AG09319 (cell line): ENCODE measurements at regions not wholly inside any gene's neighbourhood (a gene's known extent, or its start where the extent isn't known, plus 50 kb on each side); places are given as distances from the start of the nearest gene placed in this dataset.

Experiments used
- DNase-seq: peaks from one replicate; pipeline ENCODE4 v3.0.0-alpha.2; 2010; ENCODE audit warnings: low read depth; ENCODE audit errors: extremely low read depth
- CTCF ChIP-seq: IDR thresholded peaks from 2 replicates; pipeline ENCODE4 v1.5.1; 2011; ENCODE audit warnings: low read depth, mild to moderate bottlenecking, inconsistent platforms, low read length, moderate library complexity

GRCh38 chr6:91164105-91164504, 577.2 kb upstream of the MAP3K7 start:
- TF ChIP-seq CTCF, result no peak
- no peak for DNase-seq

GRCh38 chr6:91161246-91161645, 574.4 kb upstream of the MAP3K7 start:
- no peak for DNase-seq
- TF ChIP-seq CTCF, result no peak

GRCh38 chr6:91155129-91155785, 568.4 kb upstream of the MAP3K7 start:
- no peak for TF ChIP-seq CTCF
- DNase-seq, result no peak

- DNase-seq, result no peak
- TF ChIP-seq CTCF, result no peak
These were observed 566.0 kb upstream of the MAP3K7 start for GRCh38 chr6:91152824-91153223.

GRCh38 chr6:91149956-91150705, 563.3 kb upstream of the MAP3K7 start:
- DNase-seq, result no peak
- TF ChIP-seq CTCF, result no peak

GRCh38 chr6:91149246-91149955, 562.5 kb upstream of the MAP3K7 start:
- DNase-seq, result no peak
- no peak for TF ChIP-seq CTCF

GRCh38 chr6:91144126-91144525, 557.3 kb upstream of the MAP3K7 start:
- TF ChIP-seq CTCF, result no peak
- DNase-seq, result no peak
